ENCODE measurements at regions not wholly inside any gene's neighbourhood (a gene's known extent, or its start where the extent isn't known, plus 50 kb on each side); places are given as distances from the start of the nearest gene placed in this dataset.
"Not testable (repeated sequence)": the region's sequence is repeated elsewhere in the genome, so short reads cannot be mapped to it uniquely, and the experiment has no call there.

DNA sequence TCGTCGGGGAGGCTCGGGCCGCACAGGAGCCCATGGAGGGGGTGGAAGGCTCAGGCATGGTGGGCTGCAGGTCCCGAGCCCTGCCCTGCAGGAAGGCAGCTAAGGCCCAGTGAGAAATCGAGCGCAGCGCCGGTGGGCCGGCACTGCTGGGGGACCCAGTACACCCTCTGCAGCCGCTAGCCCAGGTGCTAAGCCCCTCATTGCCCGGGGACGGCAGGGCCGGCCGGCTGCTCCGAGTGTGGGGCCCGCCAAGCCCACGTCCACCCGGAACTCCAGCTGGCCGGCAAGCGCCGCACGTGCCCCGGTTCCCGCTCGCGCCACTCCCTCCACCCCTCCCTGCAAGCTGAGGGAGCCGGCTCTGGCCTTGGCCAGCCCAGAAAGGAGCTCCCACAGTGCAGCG, 395.6 kb upstream of the MGMT start:
- not testable (repeated sequence) for DNase-seq (ENCODE audit: low read depth in 2 of 2)

DNA sequence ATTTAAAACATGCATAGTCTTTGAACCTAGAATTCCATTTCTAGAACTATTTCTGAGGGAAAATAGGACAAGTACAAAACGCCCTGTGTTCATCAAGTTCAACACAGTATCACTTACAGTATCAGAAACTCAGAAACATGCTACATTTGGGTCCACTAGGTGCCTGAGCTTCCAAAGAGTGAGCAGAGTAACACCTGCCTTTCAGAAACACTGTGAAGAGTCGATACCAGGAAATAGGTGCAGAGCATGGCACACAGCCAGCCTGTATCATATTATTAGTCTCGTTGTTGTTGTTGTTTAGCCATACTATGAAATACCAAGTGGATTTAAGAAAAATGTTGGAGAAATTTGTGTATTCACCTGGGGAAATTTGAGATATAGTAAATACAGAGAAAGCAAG, 392.1 kb upstream of the MGMT start:
- DNase-seq (ENCODE audit: low read depth in 2 of 2): no peak

DNA sequence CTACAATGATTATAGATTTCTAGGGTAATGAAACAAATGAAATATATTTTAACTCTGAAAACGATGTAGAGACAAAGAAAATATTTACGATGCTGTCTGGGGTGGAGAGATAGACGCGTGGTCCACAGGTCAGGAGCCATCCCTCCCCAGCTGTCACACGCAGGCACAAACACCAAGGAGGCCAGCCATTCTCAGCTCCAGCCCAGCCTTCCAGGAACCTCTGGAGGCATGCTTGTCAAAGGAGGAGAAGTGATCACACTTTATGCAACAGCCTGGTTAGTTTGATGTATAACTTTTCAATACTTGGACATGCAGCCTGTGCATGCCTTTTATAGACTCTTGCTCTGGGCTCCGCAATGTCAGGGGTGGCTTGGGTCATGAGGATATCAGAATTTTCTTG, 391.5 kb upstream of the MGMT start:
- DNase-seq (ENCODE audit: low read depth in 2 of 2): no peak

DNA sequence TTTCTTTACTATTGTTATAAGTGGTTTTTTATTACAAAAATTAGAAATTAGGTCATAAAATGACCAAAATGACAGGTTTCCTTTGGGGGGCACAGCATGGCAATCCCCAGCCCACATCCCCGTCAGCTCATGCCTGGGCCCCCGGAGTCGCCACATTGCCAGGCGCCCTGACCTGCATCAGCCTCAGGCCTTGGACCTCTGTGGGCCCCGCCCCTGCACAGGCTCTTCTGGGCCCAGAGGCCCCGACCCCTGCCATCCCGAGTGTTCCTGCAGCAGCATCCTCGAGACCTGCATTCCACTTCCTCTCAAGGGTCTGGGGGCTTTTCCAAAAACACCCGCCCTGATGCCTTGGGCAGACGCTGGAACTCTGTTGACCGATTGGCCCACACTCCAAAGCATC, 391.1 kb upstream of the MGMT start:
- DNase-seq (ENCODE audit: low read depth in 2 of 2): no peak

DNA sequence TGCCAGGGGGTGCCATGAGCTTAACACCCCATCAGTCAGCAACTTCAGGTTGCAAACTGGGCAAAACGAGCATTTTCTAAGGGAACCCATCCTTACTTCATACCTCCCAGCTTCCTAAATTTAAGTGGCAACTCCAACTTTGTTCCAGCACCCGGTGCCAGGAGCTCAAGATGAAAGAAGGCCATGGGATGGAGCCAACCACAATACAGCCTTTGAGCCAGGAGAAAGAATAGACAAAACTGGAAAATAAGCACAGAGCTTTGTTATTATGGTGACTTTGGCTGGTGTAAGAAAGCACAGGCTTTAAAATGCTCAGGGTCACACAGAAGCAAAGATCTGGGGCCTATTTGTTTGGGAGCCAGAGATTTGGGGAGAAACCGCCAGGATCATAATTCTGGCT, 388.7 kb upstream of the MGMT start:
- DNase-seq (ENCODE audit: low read depth in 2 of 2): no peak

DNA sequence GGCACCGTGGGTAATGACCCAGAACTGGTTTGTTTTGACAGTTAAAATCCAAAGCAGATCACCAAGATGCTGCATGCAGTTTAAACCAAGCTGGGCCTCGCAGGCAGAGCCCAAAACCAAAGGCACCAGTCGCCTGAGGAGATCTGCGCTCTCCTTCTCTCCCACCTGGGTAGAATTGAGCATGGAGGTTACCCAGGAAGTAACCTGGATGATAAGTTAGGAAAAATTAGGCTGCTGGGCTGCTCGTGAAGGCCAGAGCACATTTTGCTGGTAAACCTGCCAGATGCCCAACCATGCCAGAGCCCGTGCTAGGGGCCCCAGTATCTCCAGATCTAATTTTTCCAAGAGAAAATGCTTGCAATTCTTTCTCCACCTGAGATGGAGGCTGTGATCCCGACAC, 388.3 kb upstream of the MGMT start:
- DNase-seq (ENCODE audit: low read depth in 2 of 2): no peak

DNA sequence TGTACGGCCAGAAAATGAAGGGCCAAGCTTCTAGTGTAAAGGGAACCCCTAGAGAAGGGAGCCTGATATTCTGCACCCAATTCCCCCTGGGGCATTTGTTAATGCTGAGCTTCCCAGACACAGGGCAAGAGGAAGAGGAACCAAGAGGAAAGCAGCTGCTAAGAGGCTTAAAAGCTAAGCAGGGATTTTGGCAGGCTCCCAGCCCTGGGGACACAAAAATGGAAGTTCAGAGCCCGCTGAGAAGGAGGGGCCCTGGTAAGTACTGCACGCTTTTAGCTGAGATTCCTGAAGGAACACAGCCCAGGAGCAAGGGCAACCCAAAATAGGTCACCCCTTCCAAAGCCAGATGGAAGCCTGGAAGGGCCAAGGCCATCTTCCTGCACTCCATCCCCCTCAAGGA, 387.3 kb upstream of the MGMT start:
- DNase-seq (ENCODE audit: low read depth in 2 of 2): no peak

DNA sequence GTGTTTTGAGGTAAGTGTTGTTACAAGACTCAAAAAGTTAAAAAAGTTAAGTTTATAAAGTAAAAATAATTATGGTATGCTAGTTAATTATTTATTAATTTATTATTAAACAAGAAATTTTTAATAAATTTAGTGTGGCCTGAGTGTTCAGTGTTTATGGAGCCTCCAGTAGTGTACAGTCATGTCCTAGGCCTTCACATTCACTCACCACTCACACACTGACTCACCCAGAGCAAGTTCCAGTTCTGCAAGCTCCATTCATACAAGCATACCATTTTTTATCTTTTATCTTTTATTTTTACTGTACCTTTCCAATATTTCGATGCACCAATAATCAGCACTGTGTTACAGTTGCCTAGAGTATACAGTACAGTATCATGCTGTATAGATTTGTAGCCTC, 381.2 kb upstream of the MGMT start:
- DNase-seq (ENCODE audit: low read depth in 2 of 2): no peak

DNA sequence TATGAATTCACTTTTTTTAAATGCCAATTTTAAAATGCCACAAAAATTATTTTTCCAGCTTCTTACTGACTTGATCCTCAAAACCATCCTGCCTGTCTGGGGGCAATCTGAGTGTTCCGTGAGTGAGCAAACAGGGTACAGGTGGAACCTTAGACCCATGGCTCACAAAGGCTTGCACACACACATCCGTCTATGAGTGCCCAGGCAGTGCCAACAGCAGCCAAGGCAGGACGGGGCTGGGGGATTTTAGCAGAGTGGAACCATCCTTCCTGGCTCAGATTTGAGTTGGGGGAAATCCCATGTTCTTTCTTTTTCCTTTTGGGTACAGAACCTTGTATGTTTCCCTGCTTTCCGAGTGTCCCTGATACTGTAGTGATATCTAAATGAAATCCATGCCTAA, 377.7 kb upstream of the MGMT start:
- DNase-seq (ENCODE audit: low read depth in 2 of 2): no peak

DNA sequence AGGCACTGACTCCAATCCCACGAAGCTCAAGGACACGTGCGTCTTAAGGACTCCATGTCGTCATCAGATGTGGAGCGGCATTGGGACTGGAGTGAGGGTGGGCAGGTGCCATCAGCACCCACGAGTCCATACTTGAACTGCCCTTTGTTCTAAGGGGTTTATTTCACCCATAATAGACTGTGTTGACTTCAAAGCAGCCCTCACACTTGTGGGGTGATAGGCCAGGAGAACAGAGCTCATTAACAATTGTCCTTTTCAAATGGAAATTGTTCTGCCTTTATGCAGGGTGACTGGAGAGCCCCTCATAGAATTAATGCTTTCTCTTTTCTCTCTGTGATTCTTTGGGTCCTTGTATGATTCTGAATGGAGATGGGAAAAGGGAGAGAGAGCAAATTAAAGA, 376.9 kb upstream of the MGMT start:
- no peak for DNase-seq (ENCODE audit: low read depth in 2 of 2)

DNA sequence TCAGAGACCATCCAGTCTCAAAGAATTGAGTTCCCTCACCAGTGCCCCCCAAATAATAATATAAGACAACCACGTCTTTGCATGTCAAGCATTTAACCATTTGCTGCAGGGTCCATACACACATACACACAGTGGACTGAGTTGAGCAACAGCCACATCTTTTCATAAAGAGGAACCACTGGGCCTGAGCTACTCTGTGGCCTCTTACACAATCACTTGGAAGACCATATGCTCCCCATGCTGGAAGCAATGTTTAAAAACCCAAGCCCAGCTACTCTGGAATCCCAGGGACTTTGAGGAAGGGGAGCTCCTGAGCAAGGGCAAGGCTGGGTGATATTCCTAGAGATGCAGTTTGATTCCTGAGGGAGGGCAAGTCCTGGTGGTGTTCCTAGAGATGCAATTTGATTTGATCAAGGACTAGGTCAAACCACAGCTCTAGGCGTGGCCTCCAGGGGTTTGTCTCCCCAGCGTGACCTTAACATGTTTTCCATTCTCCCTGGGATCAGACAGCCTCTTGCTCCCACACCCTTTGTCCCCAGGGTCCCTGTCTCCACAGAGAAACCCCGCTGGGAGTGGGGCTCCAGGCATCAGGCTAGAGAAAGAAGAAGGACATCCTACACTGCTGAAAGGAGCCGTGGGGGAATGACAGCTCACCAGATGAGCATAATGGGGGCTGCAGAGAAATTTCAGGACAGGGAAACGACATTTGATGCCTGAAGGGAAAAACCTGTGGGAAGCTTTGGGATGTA, 376.2 kb upstream of the MGMT start:
- no peak for DNase-seq (ENCODE audit: low read depth in 2 of 2)

DNA sequence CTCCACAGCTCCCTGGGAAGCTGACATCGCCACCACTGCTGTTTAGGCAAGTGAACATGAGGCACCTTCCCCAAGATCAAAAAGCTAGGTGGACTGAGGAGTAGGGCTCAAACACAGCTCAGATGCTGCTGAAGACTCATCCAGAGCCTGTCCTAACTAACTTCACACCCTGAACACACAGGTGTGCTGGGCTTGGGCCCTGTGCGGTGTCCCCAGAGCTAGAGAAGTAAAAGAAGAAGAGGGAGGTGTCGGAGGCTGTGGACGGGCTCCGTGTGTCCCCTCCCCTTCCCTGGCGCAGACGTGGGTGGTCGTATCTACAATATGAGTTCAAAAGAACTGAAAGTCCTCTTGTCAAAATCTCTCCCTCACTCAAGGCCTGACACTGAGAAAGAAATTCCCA, 373.4 kb upstream of the MGMT start:
- DNase-seq (ENCODE audit: low read depth in 2 of 2): no peak

DNA sequence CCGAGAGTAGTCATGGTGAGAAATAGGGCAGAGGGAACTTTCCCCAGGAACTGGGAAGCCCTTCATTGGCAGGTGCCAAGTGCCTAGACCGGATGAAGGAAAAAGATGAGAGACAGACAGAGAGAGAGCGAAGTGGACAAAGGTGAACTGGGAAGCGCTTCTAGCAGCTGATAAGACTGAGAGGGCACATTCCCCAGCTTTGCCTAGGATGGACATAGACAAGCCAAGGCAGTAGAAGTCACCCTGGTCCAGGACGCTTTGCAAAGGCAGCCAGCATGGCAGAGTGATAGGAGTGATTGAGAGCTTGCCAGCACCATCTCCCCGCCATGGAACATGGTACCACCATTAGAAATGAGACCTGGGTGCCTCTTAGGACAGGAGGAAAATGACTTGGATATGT, 372.8 kb upstream of the MGMT start:
- no peak for DNase-seq (ENCODE audit: low read depth in 2 of 2)

DNA sequence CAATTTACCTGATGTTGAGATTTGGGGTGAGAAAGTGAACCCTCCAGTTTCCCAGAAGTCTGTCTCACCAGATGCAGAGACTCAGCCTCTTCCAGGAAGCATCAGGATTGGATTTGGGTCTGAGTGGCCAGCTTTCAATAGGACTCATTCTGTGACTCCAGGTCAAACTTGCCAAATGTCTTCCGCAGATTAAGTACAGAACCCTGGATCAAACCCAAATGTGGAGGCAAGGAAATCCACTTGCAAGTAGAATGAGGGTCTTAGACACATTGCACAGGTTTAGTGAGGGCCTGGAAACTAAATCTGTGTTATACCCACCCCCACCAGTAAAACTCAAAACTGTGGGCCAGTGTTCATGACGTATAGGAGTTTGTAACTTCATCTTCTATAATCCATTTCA, 372.2 kb upstream of the MGMT start:
- DNase-seq (ENCODE audit: low read depth in 2 of 2): no peak

DNA sequence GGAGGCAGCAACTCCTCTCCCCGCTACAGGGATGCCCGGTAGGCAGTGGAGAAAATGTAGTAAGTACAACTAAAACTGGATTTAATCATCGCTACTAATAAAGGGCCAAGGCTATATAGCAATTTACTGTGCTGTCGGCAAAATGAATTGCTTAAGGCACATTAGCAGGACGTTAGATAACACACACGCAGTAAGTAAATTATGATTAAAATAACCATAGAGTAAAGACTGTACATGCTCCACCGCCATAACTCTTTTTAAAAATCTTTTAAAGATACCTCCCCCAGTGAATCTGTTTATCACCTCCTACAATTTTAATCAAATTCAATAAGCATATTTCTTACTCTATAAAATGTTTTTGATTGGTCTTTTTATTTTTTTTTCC, 371.4 kb upstream of the MGMT start:
- no peak for DNase-seq (ENCODE audit: low read depth in 2 of 2)

DNA sequence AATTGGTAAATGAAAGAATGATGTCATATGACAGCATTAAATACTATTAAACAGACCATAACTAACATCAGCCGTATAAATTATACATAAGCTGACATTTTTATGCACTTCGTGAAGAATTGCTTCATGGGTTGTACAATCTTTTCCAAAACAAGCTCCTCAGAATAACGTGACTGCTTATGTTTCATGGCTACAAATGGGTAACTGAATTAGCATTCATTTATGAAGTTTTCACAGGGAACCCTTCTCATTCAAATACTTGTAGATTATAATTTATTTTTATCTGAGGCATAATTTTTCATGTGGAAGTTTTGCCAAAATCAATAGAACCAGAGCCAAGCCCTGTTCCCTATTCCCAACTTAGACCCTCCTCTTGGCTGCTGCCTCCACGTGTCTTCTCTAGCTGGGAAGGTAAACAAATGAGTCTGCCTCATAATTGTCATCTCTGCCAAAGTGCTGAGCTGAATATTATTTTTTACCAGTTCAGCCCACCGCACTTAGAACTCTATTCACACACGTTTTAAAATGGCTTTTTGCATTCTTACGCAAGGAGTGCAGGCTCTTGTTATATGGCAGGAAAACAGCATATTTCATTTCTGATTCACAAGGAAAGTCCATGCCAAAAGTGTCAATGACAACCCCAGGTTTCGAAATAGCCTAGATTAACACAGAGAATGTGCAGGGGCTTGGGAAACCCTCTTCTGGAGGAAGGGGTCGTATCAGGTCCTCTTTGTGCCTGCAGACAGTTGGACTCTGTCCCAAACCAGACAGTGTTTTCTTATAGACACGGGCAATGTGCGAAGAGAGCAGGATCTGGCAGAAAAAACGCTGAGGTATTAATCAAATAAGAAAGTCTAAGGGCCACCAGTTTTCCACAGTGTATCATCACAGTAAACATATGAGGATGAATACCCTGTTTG, 370.7 kb upstream of the MGMT start:
- no peak for DNase-seq (ENCODE audit: low read depth in 2 of 2)

DNA sequence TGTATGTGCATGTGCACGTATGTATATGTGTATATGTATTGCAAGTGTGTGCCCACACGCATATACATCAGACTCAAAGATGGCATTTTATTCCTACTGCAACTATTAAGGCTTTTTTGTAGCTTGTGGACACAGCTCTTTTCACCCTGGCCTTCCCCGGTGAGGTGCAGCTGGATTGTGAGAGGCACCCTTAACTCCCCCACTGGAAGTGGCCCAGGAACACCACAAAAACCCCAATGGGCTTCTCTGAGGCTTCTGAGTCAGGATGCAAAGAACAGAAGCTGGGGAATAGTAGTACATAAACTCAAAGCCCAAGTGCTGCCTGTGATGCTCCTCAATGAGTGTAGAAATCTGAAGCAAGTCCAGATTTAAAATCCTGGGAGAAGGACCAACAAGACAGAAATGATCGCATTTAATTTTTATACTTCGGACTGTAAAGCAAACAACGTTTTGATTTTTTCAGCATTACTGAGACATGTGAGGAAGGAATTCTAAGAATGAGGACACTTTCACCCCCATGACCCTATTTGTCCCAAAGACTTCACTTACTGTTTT, 369.2 kb upstream of the MGMT start:
- no peak for DNase-seq (ENCODE audit: low read depth in 2 of 2)

DNA sequence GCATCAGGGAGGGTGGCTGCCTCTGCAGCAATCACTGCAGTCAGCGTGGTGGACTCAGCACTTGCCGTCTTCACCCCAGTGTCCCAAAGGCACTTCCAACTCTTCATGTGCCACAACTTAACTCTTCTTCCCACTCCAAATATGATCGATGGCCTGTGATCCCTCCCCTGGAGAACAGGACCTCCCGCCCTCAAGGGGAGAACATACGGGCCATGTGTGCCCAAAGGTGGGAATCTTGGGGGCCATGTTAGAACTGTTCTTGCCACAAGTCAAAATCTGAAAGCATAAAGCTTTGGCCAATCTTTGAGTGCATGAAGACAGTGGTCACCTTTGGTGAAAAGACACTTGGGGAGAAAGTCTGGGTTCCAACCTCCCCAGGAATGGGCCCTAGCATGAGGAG, 368.5 kb upstream of the MGMT start:
- DNase-seq (ENCODE audit: low read depth in 2 of 2): no peak

DNA sequence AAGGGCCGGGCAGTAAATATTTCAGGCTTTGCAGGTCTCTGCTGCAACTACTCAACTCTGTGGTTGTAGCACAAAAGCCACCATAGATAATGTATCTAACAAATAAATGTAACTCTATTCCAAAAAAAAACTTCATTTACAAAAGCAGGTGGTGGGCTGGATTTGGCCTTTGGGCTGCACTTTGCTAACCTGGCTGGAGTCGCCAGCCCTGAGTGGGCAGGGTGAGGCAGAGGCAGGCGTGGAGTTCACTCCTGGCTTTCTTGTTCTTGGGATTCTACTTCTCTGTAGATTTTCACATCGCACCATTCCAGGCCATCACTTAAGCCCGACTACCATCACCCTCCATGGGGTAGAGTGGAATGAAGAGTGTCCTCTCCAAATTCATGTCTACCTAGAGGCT, 367.6 kb upstream of the MGMT start:
- DNase-seq (ENCODE audit: low read depth in 2 of 2): no peak

DNA sequence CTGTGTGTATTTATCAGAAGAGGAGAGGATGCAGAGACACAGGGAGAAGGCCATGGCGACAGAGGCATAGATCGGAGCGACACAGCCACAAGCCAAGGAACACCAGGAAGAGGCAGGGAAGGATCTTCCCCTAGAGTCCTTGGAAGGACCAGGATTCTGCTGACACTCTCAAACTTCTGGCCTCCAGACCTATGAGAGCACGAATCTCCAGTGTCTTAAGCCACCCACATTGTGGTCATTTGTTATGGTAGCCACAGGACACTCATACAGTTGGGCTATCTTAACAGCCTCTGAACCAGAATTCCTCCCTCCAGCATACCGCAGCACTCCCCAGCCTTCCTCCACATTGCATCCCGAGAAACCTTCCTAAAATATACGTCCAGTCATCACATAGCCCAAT, 367.0 kb upstream of the MGMT start:
- no peak for DNase-seq (ENCODE audit: low read depth in 2 of 2)

DNA sequence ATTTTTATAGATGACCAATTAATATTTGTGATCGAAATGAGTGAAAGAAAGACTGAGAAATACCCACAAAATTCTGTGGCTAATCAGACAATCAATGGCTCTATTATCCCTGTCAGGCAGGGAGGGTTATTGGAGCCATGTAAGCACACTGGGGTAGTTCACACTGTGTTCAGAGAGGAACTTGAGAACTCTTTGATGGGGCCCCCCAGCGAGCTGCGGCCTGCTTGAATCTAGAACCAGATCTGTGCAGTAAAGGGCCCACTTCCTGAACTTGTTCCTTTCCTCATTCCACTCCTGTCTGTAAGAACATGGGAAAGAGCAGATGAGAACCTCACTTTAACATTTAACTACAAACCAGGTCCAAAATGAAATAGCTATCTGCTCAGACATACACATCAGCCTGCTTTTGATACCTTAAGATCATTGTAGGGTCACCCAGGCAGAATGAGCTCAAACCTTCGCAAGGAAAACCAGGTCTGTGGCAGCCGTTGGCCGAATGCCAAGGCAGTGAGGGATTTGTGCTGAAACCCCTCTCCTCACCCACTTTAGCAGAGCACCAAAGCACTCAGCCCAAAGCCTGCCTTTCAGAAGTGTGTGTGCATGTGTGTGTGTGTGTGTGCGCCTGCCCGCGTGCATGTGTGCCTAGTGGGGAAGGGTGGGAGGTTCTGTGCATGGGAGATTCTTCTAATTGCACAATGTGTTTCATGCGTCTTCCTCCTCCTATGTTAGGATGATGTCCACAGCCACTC, 365.6 kb upstream of the MGMT start:
- no peak for DNase-seq (ENCODE audit: low read depth in 2 of 2)
